Left renal cortex interstitium (tissue), 4 donors: ENCODE measurements at regions not wholly inside any gene's neighbourhood (a gene's known extent, or its start where the extent isn't known, plus 50 kb on each side); places are given as distances from the start of the nearest gene placed in this dataset.
"Not testable (repeated sequence)": the region's sequence is repeated elsewhere in the genome, so short reads cannot be mapped to it uniquely, and the experiment has no call there.

ENCODE experiments used
- DNase-seq, 4 donors: peaks; one replicate each; pipeline ENCODE4 v3.0.0-alpha.2; 2013; ENCODE audit warnings: low read depth in 4 of 4, low spot score in 2 of 4, missing footprints in 1 of 4

- DNase-seq, result peak; percentile 56 to 81 (median 72)
Measured at GRCh38 chr9:82488313-82489200, 500.0 kb downstream of the SPATA31D1 start.

DNA sequence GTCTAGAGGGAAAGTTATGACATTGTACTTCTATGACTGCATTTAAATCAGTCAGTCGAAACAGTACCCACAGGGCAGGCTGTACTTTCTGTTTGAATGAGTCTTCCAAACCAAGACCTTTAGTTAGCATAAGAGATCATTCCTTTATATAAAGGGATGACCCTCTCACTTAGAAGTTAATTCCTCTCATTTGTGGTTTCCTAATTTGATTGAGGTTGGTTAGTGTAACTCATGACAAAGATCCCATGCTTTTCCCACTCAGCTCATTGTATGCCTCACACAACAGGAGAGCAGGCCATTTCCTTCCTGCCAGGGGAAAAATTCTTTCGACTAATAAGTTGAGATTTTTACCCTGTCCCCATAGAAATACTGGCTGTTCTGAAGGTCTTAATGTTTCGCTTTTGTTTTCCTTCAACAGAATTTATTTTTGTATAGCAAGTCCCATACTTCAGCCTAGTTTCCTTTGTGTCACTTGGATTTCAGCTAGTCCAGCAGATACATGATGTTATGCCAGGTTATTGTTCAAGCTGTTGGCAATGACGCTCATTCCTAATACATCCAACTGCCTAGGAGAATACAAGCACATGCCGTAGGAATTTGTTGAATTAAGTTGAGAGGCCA lies 500.7 kb downstream of the SPATA31D1 start:
- no peak for DNase-seq

DNA sequence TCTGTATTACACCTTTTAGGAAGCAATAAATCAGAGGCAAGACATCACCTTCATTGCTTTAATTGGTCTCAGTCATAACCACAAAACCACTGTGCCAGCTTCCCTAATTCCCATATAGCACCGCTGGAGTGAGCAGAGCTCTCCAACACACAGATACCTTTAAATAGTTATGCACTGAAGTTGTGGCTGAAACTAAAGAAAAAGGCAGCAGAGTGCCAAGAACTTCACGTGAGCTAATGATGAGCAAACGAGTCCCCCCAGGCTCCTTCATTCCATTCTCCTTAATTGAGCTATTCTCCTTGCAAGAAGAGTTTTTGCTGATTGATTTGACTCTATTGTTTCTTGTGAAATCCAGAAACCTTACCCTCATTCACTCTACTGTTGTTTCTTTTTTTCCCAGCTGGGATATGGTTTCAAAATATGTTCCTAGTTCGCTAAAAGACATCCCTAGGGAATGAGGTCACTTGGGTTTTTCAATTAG lies 501.5 kb downstream of the SPATA31D1 start:
- no peak for DNase-seq

GRCh38 chr9:82490821-82491220 lies 502.2 kb downstream of the SPATA31D1 start:
- not testable (repeated sequence) for DNase-seq

DNA sequence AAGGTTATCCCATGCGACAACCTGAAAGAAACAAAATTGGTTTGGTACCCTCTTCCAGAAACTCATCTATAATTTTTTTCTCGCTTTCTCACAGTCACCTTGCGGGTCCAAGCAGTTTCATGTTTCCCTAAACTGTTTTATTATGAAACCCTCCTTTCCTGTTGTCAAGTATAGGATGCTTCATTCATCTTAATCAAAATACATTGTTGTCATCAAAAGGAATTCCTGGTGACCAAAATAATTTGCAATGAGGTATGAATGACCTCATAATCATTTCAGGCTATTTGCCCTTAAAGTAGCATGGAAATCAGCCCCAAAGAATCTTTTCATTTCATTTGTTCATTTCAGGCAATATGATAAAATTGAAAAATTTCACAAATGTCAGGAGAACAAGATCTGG lies 503.0 kb downstream of the SPATA31D1 start:
- no peak for DNase-seq

GRCh38 chr9:82492274-82492673 lies 503.7 kb downstream of the SPATA31D1 start:
- no peak for DNase-seq

- DNase-seq, result no peak
Measured at GRCh38 chr9:82495884-82496777, 507.6 kb downstream of the SPATA31D1 start.

DNA sequence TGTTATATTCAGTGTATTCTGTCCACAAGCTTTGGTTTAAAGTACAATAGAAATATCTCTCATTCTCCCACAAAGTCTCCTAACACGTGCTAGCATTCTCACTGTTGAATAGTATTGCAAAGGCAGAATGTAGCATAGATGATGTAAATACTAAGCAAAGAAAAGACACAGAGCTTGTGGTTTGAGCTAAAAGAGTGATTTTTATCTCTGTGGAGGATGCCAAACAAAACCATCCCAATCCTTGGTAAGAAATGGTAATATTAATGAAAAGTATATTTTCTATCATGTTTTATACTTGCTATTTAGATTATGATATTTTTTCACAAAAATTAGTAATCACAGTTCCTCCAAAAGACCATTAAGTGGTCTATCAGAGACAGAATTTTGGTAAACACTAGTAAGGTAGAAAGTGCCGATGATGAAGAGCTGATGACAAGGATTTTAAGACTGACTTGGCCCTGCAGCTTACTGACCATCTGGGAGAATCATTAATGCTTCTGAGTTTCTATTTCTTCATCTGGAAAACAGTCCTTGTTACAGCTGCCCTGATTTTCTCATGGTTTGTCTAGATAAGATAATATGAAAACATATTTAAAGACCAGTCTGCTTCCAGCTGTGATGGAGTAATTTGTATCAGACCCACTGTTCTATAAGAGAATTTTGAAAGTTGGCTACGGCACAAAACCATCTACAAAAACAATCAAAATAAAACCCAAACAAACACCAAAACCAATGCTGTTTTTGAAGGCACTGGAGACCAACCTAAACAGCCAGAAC lies 510.2 kb downstream of the SPATA31D1 start:
- DNase-seq, result no peak

DNA sequence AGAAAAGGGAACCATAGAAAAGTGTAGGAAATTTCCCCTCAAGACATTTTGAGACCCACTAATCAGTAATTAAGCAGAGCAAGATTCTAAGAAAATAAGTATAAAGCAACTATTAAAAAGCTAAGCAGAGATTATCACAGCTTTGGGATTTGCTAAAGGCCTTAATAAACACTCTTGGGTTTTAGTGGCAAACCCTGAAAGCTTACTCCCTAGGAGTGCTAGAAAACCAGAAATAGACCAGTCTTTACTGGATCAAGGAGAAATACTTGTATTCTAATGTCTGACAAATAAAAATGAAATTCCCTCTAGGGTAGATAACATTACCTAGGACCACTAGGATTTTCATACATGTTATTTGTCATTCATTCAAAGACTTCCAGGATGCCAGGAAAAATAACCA lies 510.8 kb downstream of the SPATA31D1 start:
- DNase-seq, result no peak

GRCh38 chr9:82504620-82505019 lies 516.0 kb downstream of the SPATA31D1 start:
- DNase-seq, result no peak

- no peak for DNase-seq
Measured at GRCh38 chr9:82511626-82512025, 523.1 kb downstream of the SPATA31D1 start.

DNA sequence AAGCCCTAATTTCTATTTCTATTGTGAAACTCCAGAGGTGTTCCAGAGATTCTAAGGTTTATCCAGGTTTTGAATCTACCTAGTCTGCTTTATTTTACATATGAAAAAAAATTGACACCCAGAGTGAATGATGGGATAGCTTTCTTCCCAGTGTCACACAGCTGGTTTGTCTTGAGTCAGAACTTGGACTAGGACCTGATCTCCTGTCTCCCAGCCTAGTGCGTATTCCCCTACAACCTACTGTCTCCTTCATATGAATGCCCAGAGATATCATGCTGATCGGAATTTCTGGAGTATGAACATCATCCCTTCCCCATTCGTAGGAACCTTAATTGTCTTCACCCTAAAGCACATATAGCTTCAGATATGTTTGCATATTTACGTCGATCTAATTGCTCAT lies 524.2 kb downstream of the SPATA31D1 start:
- no peak for DNase-seq

GRCh38 chr9:82513242-82513751 lies 524.7 kb downstream of the SPATA31D1 start:
- no peak for DNase-seq

DNA sequence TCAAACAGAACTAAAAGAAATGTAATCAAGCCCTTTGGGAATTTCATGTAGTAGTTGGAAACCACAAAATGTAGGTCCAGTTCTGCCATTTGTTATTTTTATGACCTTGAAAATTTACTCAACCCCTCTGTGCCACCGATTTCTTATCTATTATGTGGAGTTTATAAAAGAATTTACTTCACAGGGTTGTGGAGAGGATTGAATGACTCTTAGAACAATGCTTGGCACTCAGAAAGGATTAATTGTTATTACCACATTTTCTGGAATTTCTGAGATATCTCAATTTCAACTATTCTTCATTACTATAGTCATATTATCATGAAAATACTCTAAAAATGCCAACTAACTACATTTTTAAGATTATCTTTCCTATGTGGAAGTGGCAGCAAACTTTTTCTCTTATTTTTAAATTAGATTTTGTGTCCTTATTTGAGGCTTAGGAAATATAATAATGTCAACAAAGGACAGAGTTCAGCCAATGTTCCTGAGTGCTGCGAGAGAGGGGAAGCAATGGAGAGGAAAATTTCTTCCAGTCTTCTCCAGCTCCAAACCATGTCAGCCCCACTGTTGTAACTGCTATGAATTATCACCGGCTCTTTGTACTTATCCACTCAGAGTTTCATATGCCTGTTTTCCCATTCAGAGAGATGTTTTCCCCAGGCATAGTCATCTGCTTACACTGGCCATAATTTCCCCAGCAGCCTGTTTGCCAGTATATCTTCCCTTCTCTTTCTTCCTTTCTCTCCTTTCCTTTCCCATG lies 525.6 kb downstream of the SPATA31D1 start:
- no peak for DNase-seq

- DNase-seq, result no peak
Measured at GRCh38 chr9:82518868-82519267, 530.3 kb downstream of the SPATA31D1 start.

- no peak for DNase-seq
Measured at GRCh38 chr9:82519332-82519731, 530.8 kb downstream of the SPATA31D1 start.

DNA sequence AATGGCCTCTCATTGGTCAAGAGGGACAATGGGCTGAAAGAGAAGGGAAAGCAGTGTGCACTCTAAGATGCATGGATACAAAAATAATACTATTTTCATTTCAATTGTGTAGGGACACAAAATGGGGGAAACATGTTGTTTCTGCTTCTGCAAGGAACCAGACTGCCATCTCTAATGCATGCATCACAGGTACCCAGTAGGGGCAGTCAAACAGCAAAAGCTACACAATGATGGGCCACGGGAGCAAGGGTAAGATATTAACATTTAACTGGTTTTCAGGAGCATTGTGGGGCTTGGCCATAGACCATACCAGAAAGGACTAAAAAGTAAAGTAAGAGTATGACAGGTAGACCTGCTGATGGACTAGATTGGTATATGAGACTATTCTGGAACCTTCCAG lies 535.8 kb downstream of the SPATA31D1 start:
- DNase-seq, result no peak

- no peak for DNase-seq
Measured at GRCh38 chr9:82526577-82526976, 536.4 kb downstream of the RASEF start.

GRCh38 chr9:82531795-82532194 lies 531.1 kb downstream of the RASEF start:
- no peak for DNase-seq
